ENCODE measurements at regions not wholly inside any gene's neighbourhood (a gene's known extent, or its start where the extent isn't known, plus 50 kb on each side); places are given as distances from the start of the nearest gene placed in this dataset.
"Not testable (repeated sequence)": the region's sequence is repeated elsewhere in the genome, so short reads cannot be mapped to it uniquely, and the experiment has no call there.

GRCh38 chr9:41075671-41076070, 52.8 kb downstream of the FOXD4L6 start:
- FAIRE-seq; DNase-seq (ENCODE audit: insufficient read length, low spot score): not testable (repeated sequence)

GRCh38 chr9:41074356-41074942, 54.0 kb downstream of the FOXD4L6 start:
- FAIRE-seq; DNase-seq (ENCODE audit: insufficient read length, low spot score): not testable (repeated sequence)

DNA sequence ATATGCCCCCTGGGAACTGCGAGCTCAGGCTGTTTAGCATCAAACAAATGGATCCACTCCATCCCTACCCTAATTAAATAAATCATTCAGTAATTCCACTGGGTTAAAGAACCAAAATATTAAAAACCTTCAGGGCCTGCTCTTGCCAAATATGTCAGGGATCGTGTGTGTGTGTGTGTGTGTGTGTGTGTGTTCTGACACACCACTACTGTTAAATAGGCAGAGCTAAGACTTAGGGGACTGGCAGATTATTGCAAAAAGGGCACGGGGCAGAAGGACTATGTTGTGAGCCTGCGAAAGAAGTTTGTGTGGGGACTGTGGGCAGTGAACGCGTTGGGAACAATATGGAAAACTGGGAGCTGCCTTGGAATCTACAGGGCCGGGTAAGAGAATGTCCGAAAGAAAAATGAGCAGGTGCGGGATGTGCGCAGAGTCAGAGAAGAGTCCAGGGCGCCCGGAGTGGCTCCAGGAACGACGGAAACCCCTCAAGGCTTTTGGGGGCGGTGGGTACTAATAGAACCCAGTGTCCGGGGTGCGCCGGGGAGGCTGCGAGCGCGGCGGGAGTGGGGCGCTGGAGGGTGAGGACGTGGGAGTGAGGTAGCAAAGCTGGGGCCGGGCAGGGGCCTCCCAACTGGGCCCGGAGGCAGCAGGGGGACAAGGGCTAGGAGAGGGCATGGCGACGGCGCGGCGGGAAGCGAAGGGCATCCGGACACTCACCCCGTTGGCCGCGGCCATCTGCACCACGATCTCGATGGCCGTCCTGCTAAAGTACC, 54.8 kb downstream of the FOXD4L6 start:
- not testable (repeated sequence) for DNase-seq (ENCODE audit: insufficient read length, low spot score); FAIRE-seq

DNA sequence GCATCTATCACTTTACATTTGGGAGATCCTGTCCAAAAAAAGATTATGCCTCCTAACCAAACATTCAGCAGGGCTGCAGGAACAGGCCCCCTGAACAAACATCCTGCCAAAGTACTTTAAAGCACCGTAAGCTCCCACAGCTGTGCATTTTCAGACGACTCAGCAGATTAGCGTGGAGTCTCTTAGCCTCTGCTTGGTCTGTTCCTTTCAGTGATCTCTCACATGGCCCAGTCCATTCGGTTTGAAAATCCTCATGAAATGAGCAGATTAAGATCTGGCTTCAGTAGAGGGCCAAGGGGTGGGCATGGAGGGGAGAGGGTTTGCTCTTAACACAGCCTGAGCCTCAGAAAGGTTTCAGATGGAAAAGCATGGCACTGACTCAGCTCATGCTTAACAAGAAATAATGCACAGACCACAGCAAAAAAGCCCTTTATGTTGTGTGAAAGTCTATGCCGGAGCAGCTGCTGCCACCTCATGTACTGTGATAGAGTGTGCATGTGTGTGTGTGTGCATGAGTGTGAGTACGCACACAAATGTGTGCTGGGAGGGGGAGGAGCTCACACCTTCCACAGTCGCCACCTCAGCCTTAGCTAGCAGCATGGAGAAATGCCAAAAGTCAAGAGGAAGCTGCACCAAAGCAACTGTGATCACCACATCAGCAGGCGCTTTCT, 64.2 kb downstream of the FOXD4L6 start:
- DNase-seq (ENCODE audit: insufficient read length, low spot score); FAIRE-seq: not testable (repeated sequence)

DNA sequence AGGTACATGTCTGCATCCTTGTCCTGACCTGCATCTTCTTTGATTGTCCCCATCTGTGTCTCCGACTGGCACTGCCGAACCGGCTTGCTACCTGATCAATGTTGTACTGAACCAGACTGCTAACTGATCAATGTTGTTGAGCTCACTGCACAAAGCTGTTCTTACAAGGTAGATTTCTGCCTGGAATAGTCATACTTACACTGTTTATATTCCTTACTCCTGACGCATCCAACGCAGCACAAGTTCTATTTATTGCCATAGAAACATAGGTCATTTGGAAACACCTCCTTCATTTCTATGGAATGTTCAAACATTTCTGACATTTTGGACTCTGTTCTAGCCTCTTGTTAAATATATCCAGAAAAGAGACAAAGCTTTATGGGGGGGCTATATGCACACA, 65.2 kb downstream of the FOXD4L6 start:
- FAIRE-seq; DNase-seq (ENCODE audit: insufficient read length, low spot score): not testable (repeated sequence)

DNA sequence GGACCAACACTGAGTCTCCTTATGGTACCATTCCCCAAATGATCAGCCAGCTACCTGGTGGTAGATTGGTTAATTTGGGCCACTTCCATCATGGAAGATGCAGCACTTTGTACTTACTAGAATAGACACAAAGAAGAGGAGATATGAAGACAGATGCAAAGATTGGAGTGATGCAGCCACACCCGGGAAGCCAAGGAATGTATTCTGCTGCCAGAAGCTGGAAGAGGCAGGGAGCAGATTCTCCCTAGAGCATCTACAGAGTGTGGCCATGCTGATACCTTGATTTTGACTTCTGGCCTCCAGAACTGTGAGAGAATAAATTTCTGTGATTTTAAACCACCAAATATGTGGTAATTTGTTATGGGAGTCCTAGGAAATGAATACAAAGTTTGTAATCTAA, 68.9 kb downstream of the FOXD4L6 start:
- not testable (repeated sequence) for FAIRE-seq; DNase-seq (ENCODE audit: insufficient read length, low spot score)

- FAIRE-seq; DNase-seq (ENCODE audit: insufficient read length, low spot score): not testable (repeated sequence)
Observed at GRCh38 chr9:41053666-41054363, 74.7 kb downstream of the FOXD4L6 start.

- FAIRE-seq; DNase-seq (ENCODE audit: insufficient read length, low spot score): not testable (repeated sequence)
Observed at GRCh38 chr9:41048672-41049071, 79.8 kb downstream of the FOXD4L6 start.

DNA sequence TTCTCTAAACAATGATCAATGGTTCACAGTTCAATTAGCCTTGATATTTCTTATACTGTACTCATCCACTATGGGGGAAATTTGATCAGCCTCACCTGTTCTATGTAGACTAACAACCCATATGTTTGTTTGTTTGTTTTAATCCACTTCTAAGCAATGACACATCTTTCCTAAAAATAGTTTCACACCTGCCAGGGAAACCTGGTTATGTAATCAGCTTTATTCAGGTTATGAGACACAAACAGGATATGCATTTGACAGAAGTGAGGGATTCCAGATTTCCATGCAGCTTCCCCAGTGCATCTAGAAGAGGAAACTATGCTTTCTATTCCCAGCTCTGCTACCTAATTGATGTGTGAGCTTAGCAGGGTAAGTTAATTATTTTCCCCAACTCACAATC, 80.7 kb downstream of the FOXD4L6 start:
- not testable (repeated sequence) for FAIRE-seq; DNase-seq (ENCODE audit: insufficient read length, low spot score)

GRCh38 chr9:41044930-41045329, 83.6 kb downstream of the FOXD4L6 start:
- not testable (repeated sequence) for DNase-seq (ENCODE audit: insufficient read length, low spot score); FAIRE-seq

DNA sequence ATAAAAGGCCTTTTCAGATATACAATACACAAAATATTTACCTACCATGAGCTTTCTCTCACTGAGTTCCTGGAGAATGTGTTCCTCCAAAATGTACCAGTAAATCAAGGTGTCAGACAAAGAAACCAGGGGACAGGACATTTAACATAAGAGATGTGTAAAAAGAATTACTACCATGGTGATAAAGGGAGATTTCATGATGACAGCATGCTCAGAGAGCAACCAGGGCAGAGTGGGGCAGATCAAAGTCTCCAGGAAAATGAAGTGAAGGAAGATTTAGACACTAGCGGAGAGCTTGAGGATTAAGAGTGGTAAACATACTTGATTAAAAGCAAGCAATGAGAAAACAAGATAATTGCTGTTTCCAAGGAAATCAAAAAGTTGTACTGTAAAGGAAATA, 85.0 kb downstream of the FOXD4L6 start:
- DNase-seq (ENCODE audit: insufficient read length, low spot score) = not testable (repeated sequence)

GRCh38 chr9:41042111-41042510, 86.4 kb downstream of the FOXD4L6 start:
- not testable (repeated sequence) for DNase-seq (ENCODE audit: insufficient read length, low spot score); FAIRE-seq

More for the DNA sequence above, 85.0 kb downstream of the FOXD4L6 start:
- FAIRE-seq = not testable (repeated sequence)

GRCh38 chr9:41040705-41041342, 87.7 kb downstream of the FOXD4L6 start:
- DNase-seq (ENCODE audit: insufficient read length, low spot score) = not testable (repeated sequence)

GRCh38 chr9:41035276-41035675, 93.2 kb downstream of the FOXD4L6 start:
- not testable (repeated sequence) for DNase-seq (ENCODE audit: insufficient read length, low spot score); FAIRE-seq

More at GRCh38 chr9:41040705-41041342, 87.7 kb downstream of the FOXD4L6 start:
- FAIRE-seq = not testable (repeated sequence)

GRCh38 chr9:41034699-41035197, 93.7 kb downstream of the FOXD4L6 start:
- DNase-seq (ENCODE audit: insufficient read length, low spot score); FAIRE-seq: not testable (repeated sequence)

DNA sequence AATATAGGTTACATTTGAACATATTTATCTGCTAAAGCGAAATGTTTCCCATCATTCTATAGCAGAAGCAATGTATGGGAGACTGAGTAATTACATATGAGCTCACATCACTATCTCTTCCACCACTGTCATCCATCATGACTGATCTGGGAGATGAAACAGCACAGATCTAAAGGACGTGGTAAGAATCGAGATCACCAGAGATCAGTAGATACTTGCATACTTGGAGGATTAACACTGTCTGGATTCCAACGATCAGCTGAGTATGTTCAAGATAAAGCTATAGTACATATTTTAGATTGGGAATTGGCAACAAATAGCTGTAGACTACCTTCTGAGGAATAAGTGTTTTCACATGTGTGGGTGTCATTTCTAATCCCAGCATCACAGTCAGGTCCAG, 94.6 kb downstream of the FOXD4L6 start:
- not testable (repeated sequence) for DNase-seq (ENCODE audit: insufficient read length, low spot score)

GRCh38 chr9:41033360-41033759, 95.1 kb downstream of the FOXD4L6 start:
- not testable (repeated sequence) for DNase-seq (ENCODE audit: insufficient read length, low spot score); FAIRE-seq

More for the DNA sequence above, 94.6 kb downstream of the FOXD4L6 start:
- not testable (repeated sequence) for FAIRE-seq

GRCh38 chr9:41026912-41027676, 101.4 kb downstream of the FOXD4L6 start:
- not testable (repeated sequence) for FAIRE-seq; DNase-seq (ENCODE audit: insufficient read length, low spot score)

DNA sequence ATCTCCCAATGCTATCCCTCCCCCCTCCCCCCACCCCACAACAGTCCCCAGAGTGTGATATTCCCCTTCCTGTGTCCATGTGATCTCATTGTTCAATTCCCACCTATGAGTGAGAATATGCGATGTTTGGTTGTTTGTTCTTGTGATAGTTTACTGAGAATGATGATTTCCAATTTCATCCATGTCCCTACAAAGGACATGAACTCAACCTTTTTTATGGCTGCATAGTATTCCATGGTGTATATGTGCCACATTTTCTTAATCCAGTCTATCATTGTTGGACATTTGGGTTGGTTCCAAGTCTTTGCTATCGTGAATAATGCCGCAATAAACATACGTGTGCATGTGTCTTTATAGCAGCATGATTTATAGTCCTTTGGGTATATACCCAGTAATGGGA, 106.1 kb downstream of the FOXD4L6 start:
- FAIRE-seq; DNase-seq (ENCODE audit: insufficient read length, low spot score): not testable (repeated sequence)

Measured in GM19239 (cell line).